GM23338 (cell line): ENCODE measurements at regions not wholly inside any gene's neighbourhood (a gene's known extent, or its start where the extent isn't known, plus 50 kb on each side); places are given as distances from the start of the nearest gene placed in this dataset.

Experiments used
- ATAC-seq: fragments of 200-7000 bp; cut with Tn5 transposase; 3 replicates; pipeline ENCODE4 v1.9.1; 2020
- DNase-seq: peaks from one replicate; pipeline ENCODE4 v3.0.0-alpha.2; 2015; ENCODE audit warnings: low spot score
- H2AFZ ChIP-seq: fragments of 200-600 bp; sonication (generic); 2 replicates; pipeline ENCODE4 v1.8.0; 2016; ENCODE audit warnings: antibody characterized with exemption, mild to moderate bottlenecking, moderate library complexity
- H3F3A ChIP-seq: fragments of 200-600 bp; sonication (generic); replicated peaks from 2 replicates; pipeline ENCODE4 v1.8.0; 2017; ENCODE audit warnings: antibody characterized with exemption, mixed run types, low read depth
- H3K27ac ChIP-seq: fragments of 200-600 bp; sonication (generic); 2 replicates; pipeline ENCODE4 v1.6.1; 2016; ENCODE audit warnings: low read depth
- H3K27me3 ChIP-seq: fragments of 200-600 bp; sonication (generic); 2 replicates; pipeline ENCODE4 v1.8.0; 2016; ENCODE audit warnings: mild to moderate bottlenecking, mixed run types, moderate library complexity; ENCODE audit not compliant: insufficient read depth
- H3K36me3 ChIP-seq: fragments of 200-600 bp; sonication (generic); 2 replicates; pipeline ENCODE4 v1.8.0; 2016; ENCODE audit warnings: mild to moderate bottlenecking; ENCODE audit not compliant: insufficient read depth
- H3K4me1 ChIP-seq: fragments of 200-600 bp; sonication (generic); 2 replicates; pipeline ENCODE4 v1.8.0; 2016; ENCODE audit warnings: mild to moderate bottlenecking, moderate library complexity; ENCODE audit not compliant: insufficient read depth
- H3K4me2 ChIP-seq: fragments of 200-600 bp; sonication (generic); 2 replicates; pipeline ENCODE4 v1.7.1; 2017; ENCODE audit warnings: mixed run types
- H3K4me3 ChIP-seq: fragments of 200-600 bp; sonication (generic); 2 replicates; pipeline ENCODE4 v1.6.1; 2016; ENCODE audit warnings: mixed run types
- H3K79me2 ChIP-seq: fragments of 200-600 bp; sonication (generic); replicated peaks from 2 replicates; pipeline ENCODE4 v1.8.0; 2017; ENCODE audit warnings: mild to moderate bottlenecking; ENCODE audit not compliant: insufficient read depth
- H3K9me2 ChIP-seq: fragments of 200-600 bp; sonication (generic); 2 replicates; pipeline ENCODE4 v1.8.0; 2017; ENCODE audit not compliant: insufficient read depth
- H4K20me1 ChIP-seq: fragments of 200-600 bp; sonication (generic); replicated peaks from 2 replicates; pipeline ENCODE4 v1.8.0; 2017; ENCODE audit warnings: mild to moderate bottlenecking; ENCODE audit not compliant: insufficient read depth
- H3K27ac Mint-ChIP-seq: 2 replicates; pipeline ENCODE4 v1.8.0; 2020; ENCODE audit warnings: inconsistent platforms, mild to moderate bottlenecking, moderate library complexity, mixed read lengths
- H3K27me3 Mint-ChIP-seq: 3 replicates; pipeline ENCODE4 v1.8.0; 2022; ENCODE audit warnings: low read depth, mild to moderate bottlenecking, moderate library complexity, mixed read lengths, inconsistent platforms; ENCODE audit not compliant: insufficient read depth, poor library complexity
- H3K36me3 Mint-ChIP-seq: 3 replicates; pipeline ENCODE4 v1.8.0; 2021; ENCODE audit warnings: low read depth, mild to moderate bottlenecking, inconsistent platforms, moderate library complexity, mixed read lengths
- H3K4me1 Mint-ChIP-seq: 3 replicates; pipeline ENCODE4 v1.8.0; 2020; ENCODE audit warnings: mild to moderate bottlenecking, inconsistent platforms, mixed read lengths
- H3K4me3 Mint-ChIP-seq: 3 replicates; pipeline ENCODE4 v1.8.0; 2021; ENCODE audit warnings: moderate library complexity, mild to moderate bottlenecking, inconsistent platforms, mixed read lengths
- H3K9me3 Mint-ChIP-seq: 3 replicates; pipeline ENCODE4 v1.8.0; 2020; ENCODE audit warnings: moderate library complexity, mild to moderate bottlenecking, inconsistent platforms, mixed read lengths
- CTCF ChIP-seq, 2 experiments: fragments of 200-600 bp in 1 of 2; sonication (generic) in 1 of 2; conservative IDR thresholded peaks; 2 replicates each; pipeline versions ENCODE4 v1.5.1 to v1.6.1; 2016 to 2017; ENCODE audit warnings: antibody characterized with exemption in 2 of 2, low read depth in 2 of 2, mild to moderate bottlenecking in 2 of 2, moderate library complexity in 1 of 2
- ZNF114 ChIP-seq: fragments of 250-450 bp; sonication (Bioruptor Pico); IDR thresholded peaks from 2 replicates; pipeline ENCODE4 v1.5.0; 2020; ENCODE audit warnings: mild to moderate bottlenecking, moderate library complexity
- TF ChIP-seq, protein P1 (sequence below): fragments of 250-450 bp; sonication (Bioruptor Pico); IDR thresholded peaks from 2 replicates; pipeline ENCODE4 v1.5.0; 2020; ENCODE audit warnings: mild to moderate bottlenecking, moderate library complexity

GRCh38 chr18:8997634-8998033 is 104.9 kb upstream of the NDUFV2 start:
- peaks cover 9% of the 10 kb centered on the region; the same call in 1 of the 2 replicates for H3K4me1 ChIP-seq
- ATAC-seq: peak; percentile 90
- peak; percentile 51 for DNase-seq

More at GRCh38 chr18:8997634-8998033, 104.9 kb upstream of the NDUFV2 start:
- H3K9me3 Mint-ChIP-seq: no peaks in the 10 kb centered on the region; the same call in 2 of the 3 replicates
- peaks cover 16% of the 10 kb centered on the region for H3K4me1 Mint-ChIP-seq
- Histone ChIP-seq H3K4me2 (no peak overlapping the region), H2AFZ (no peak overlapping the region), H3K27ac (no peak overlapping the region), H3K36me3 (no peaks in the 10 kb centered on the region), H3F3A (no peaks in the 10 kb centered on the region), H3K4me3 (no peak overlapping the region), H3K27me3 (no peaks in the 10 kb centered on the region), H3K9me2 (no peaks in the 10 kb centered on the region), H4K20me1 (no peaks in the 10 kb centered on the region), H3K79me2 (no peaks in the 10 kb centered on the region)
- H3K4me3 Mint-ChIP-seq: no peak overlapping the region
- TF ChIP-seq, protein P1, sequence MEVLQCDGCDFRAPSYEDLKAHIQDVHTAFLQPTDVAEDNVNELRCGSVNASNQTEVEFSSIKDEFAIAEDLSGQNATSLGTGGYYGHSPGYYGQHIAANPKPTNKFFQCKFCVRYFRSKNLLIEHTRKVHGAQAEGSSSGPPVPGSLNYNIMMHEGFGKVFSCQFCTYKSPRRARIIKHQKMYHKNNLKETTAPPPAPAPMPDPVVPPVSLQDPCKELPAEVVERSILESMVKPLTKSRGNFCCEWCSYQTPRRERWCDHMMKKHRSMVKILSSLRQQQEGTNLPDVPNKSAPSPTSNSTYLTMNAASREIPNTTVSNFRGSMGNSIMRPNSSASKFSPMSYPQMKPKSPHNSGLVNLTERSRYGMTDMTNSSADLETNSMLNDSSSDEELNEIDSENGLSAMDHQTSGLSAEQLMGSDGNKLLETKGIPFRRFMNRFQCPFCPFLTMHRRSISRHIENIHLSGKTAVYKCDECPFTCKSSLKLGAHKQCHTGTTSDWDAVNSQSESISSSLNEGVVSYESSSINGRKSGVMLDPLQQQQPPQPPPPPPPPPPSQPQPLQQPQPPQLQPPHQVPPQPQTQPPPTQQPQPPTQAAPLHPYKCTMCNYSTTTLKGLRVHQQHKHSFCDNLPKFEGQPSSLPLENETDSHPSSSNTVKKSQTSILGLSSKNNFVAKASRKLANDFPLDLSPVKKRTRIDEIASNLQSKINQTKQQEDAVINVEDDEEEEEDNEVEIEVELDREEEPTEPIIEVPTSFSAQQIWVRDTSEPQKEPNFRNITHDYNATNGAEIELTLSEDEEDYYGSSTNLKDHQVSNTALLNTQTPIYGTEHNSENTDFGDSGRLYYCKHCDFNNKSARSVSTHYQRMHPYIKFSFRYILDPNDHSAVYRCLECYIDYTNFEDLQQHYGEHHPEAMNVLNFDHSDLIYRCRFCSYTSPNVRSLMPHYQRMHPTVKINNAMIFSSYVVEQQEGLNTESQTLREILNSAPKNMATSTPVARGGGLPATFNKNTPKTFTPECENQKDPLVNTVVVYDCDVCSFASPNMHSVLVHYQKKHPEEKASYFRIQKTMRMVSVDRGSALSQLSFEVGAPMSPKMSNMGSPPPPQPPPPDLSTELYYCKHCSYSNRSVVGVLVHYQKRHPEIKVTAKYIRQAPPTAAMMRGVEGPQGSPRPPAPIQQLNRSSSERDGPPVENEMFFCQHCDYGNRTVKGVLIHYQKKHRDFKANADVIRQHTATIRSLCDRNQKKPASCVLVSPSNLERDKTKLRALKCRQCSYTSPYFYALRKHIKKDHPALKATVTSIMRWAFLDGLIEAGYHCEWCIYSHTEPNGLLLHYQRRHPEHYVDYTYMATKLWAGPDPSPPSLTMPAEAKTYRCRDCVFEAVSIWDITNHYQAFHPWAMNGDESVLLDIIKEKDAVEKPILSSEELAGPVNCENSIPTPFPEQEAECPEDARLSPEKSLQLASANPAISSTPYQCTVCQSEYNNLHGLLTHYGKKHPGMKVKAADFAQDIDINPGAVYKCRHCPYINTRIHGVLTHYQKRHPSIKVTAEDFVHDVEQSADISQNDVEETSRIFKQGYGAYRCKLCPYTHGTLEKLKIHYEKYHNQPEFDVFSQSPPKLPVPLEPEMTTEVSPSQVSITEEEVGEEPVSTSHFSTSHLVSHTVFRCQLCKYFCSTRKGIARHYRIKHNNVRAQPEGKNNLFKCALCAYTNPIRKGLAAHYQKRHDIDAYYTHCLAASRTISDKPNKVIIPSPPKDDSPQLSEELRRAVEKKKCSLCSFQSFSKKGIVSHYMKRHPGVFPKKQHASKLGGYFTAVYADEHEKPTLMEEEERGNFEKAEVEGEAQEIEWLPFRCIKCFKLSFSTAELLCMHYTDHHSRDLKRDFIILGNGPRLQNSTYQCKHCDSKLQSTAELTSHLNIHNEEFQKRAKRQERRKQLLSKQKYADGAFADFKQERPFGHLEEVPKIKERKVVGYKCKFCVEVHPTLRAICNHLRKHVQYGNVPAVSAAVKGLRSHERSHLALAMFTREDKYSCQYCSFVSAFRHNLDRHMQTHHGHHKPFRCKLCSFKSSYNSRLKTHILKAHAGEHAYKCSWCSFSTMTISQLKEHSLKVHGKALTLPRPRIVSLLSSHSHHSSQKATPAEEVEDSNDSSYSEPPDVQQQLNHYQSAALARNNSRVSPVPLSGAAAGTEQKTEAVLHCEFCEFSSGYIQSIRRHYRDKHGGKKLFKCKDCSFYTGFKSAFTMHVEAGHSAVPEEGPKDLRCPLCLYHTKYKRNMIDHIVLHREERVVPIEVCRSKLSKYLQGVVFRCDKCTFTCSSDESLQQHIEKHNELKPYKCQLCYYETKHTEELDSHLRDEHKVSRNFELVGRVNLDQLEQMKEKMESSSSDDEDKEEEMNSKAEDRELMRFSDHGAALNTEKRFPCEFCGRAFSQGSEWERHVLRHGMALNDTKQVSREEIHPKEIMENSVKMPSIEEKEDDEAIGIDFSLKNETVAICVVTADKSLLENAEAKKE (CRISPR knock-in tag): no peak
- TF ChIP-seq ZNF114 (CRISPR knock-in tag): no peak
- peak in 1 of 2 experiments; percentile 54; a peak in 2 of 4 replicates for TF ChIP-seq CTCF (conservative IDR thresholded peaks at IDR 0.05; ENCODE audit: low read depth in 2 of 2)
- no peaks in the 10 kb centered on the region for H3K27me3 Mint-ChIP-seq
- H3K27ac Mint-ChIP-seq: no peak overlapping the region
- no peaks in the 10 kb centered on the region; the same call in 2 of the 3 replicates for H3K36me3 Mint-ChIP-seq
